HCT116 (cell line): ENCODE measurements at regions not wholly inside any gene's neighbourhood (a gene's known extent, or its start where the extent isn't known, plus 50 kb on each side); places are given as distances from the start of the nearest gene placed in this dataset.

Experiments
- ATAC-seq: fragments of 200-7000 bp; cut with Tn5 transposase; 2 replicates; pipeline ENCODE4 v1.9.1; 2020; ENCODE audit warnings: mild to moderate bottlenecking, moderate library complexity
- BruUV-seq: library from RNA; stranded (reverse); fragments of 400-500 nt; replicated peaks from 2 replicates; lab custom pipeline; 2021; lab: Mats Ljungman, UMichigan
- CTCF ChIA-PET: fragments of 300-600 bp; sonication (Branson Sonifier 250); formaldehyde crosslinking; loops from one replicate; lab custom pipeline; 2021; ENCODE audit warnings: antibody characterized with exemption; lab: Charles Lee
- POLR2A ChIA-PET: fragments of 300-600, 350-600 bp; sonication (Branson Sonifier 250); formaldehyde crosslinking; loops from one replicate; lab custom pipeline; 2021; ENCODE audit warnings: antibody characterized with exemption; lab: Charles Lee
- RAD21 ChIA-PET, 2 experiments: fragments of 300-600 bp; sonication (Branson Sonifier 250); formaldehyde crosslinking; loops; one replicate each; lab custom pipeline; 2023; ENCODE audit warnings: low total read pairs in 2 of 2; ENCODE audit not compliant: uncharacterized antibody in 2 of 2, unreplicated experiment in 2 of 2, low non-redundant PET in 1 of 2; lab: Charles Lee
- DNase-seq: peaks from one replicate; pipeline ENCODE4 v3.0.0-alpha.2; 2010; ENCODE audit warnings: low read depth, low spot score
- H2AFZ ChIP-seq: fragments of 200-600 bp; shearing (Covaris generic), sonication (generic); 2 replicates; pipeline ENCODE4 v1.6.1; 2017; ENCODE audit warnings: low read depth, mixed run types, mixed read lengths, antibody characterized with exemption, low read length; ENCODE audit not compliant: poor library complexity, severe bottlenecking
- H3K27ac ChIP-seq: 2 replicates; pipeline ENCODE4 v1.5.1; 2012; ENCODE audit warnings: low read depth, low read length
- H3K27me3 ChIP-seq: fragments of 200-600 bp; sonication (generic); 2 replicates; pipeline ENCODE4 v1.6.1; 2016; ENCODE audit warnings: mixed run types, low read length, mixed read lengths; ENCODE audit not compliant: insufficient read depth
- H3K36me3 ChIP-seq, 2 experiments: fragments of 200-500 bp in 1 of 2; fragments of 200-600 bp in 1 of 2; sonication (Bioruptor generic) in 1 of 2; sonication (generic) in 1 of 2; 2 replicates each; pipeline versions ENCODE4 v1.5.1 to v1.6.1; 2014 to 2016; ENCODE audit warnings: low read length in 2 of 2, inconsistent platforms in 1 of 2, mixed read lengths in 1 of 2, mixed run types in 1 of 2; ENCODE audit not compliant: insufficient read depth in 2 of 2, control insufficient read depth in 1 of 2
- H3K4me1 ChIP-seq, 2 experiments: fragments of 200-600 bp in 1 of 2; sonication (generic) in 1 of 2; 2 replicates each; pipeline versions ENCODE4 v1.5.1 to v1.6.1; 2012 to 2017; ENCODE audit warnings: low read length in 2 of 2, inconsistent platforms in 1 of 2, mild to moderate bottlenecking in 1 of 2, mixed read lengths in 1 of 2, mixed run types in 1 of 2, moderate library complexity in 1 of 2; ENCODE audit not compliant: insufficient read depth in 2 of 2, control insufficient read depth in 1 of 2
- H3K4me2 ChIP-seq: fragments of 200-600 bp; sonication (generic); 2 replicates; pipeline ENCODE4 v1.6.1; 2017; ENCODE audit warnings: mixed run types, low read length, mixed read lengths
- H3K4me3 ChIP-seq, 2 experiments: fragments of 200-600 bp in 1 of 2; sonication (generic) in 1 of 2; replicated peaks in 1 of 2; 2 replicates each; pipeline ENCODE4 v1.5.1; 2011 to 2016; ENCODE audit warnings: low read length in 2 of 2, control low read depth in 1 of 2, low read depth in 1 of 2, mild to moderate bottlenecking in 1 of 2, mixed read lengths in 1 of 2, mixed run types in 1 of 2
- H3K79me2 ChIP-seq: fragments of 200-600 bp; sonication (generic); 2 replicates; pipeline ENCODE4 v1.6.1; 2017; ENCODE audit warnings: mild to moderate bottlenecking, mixed run types, low read length, moderate library complexity, mixed read lengths; ENCODE audit not compliant: insufficient read depth
- H3K9ac ChIP-seq: fragments of 200-600 bp; sonication (generic); 2 replicates; pipeline ENCODE4 v1.6.1; 2016; ENCODE audit warnings: low read length, mixed read lengths
- H3K9me2 ChIP-seq: fragments of 200-600 bp; sonication (generic), shearing (Covaris generic); 2 replicates; pipeline ENCODE4 v1.6.1; 2017; ENCODE audit warnings: mixed run types, mild to moderate bottlenecking, moderate library complexity; ENCODE audit not compliant: insufficient read depth
- H3K9me3 ChIP-seq, 2 experiments: fragments of 200-500 bp in 1 of 2; fragments of 200-600 bp in 1 of 2; sonication (Bioruptor generic) in 1 of 2; sonication (generic) in 1 of 2; 2 replicates each; pipeline ENCODE4 v1.6.1; 2014 to 2017; ENCODE audit warnings: low read length in 2 of 2, mixed read lengths in 2 of 2, inconsistent platforms in 1 of 2, low read depth in 1 of 2, mild to moderate bottlenecking in 1 of 2, mixed run types in 1 of 2, moderate library complexity in 1 of 2; ENCODE audit not compliant: control insufficient read depth in 1 of 2, insufficient read depth in 1 of 2
- H4K20me1 ChIP-seq: fragments of 200-600 bp; sonication (generic), shearing (Covaris generic); 2 replicates; pipeline ENCODE4 v1.6.1; 2017; ENCODE audit warnings: mixed run types, mild to moderate bottlenecking, moderate library complexity; ENCODE audit not compliant: insufficient read depth
- CBX3 ChIP-seq: IDR thresholded peaks from 2 replicates; pipeline ENCODE4 v1.6.1; 2012; ENCODE audit warnings: low read depth
- CEBPB ChIP-seq: IDR thresholded peaks from 2 replicates; pipeline ENCODE4 v1.6.1; 2012; ENCODE audit warnings: low read depth
- CTCF ChIP-seq, 3 experiments: fragments of 200-600 bp in 1 of 3; sonication (generic) in 1 of 3; IDR thresholded peaks in 2 of 3; conservative IDR thresholded peaks in 1 of 3; 2 replicates each; pipeline ENCODE4 v1.5.1; 2012 to 2017; ENCODE audit warnings: low read depth in 2 of 3, low read length in 2 of 3, antibody characterized with exemption in 1 of 3, borderline replicate concordance in 1 of 3, control low read depth in 1 of 3, mild to moderate bottlenecking in 1 of 3, mixed read lengths in 1 of 3, mixed run types in 1 of 3, moderate library complexity in 1 of 3; ENCODE audit not compliant: insufficient read depth in 1 of 3
- ELF1 ChIP-seq: IDR thresholded peaks from 2 replicates; pipeline ENCODE4 v1.6.1; 2012; ENCODE audit warnings: low read depth, borderline replicate concordance
- EZH2 ChIP-seq: fragments of 200-600 bp; sonication (generic); IDR thresholded peaks from 2 replicates; pipeline ENCODE4 v1.6.1; 2017; ENCODE audit warnings: antibody characterized with exemption, mixed run types
- EZH2phosphoT487 ChIP-seq: fragments of 200-600 bp; IDR thresholded peaks from 2 replicates; pipeline ENCODE4 v1.6.1; 2018; ENCODE audit warnings: antibody characterized with exemption, borderline replicate concordance
- FOSL1 ChIP-seq: IDR thresholded peaks from 2 replicates; pipeline ENCODE4 v1.6.1; 2012; ENCODE audit warnings: low read depth
- JUND ChIP-seq: IDR thresholded peaks from 2 replicates; pipeline ENCODE4 v1.6.1; 2012
- POLR2AphosphoS5 ChIP-seq: IDR thresholded peaks from 2 replicates; pipeline ENCODE4 v1.6.1; 2011; ENCODE audit warnings: mild to moderate bottlenecking, low read depth, low read length, moderate library complexity
- SIN3A ChIP-seq: IDR thresholded peaks from 2 replicates; pipeline ENCODE4 v1.6.1; 2012; ENCODE audit warnings: low read depth
- SP1 ChIP-seq: IDR thresholded peaks from 2 replicates; pipeline ENCODE4 v1.6.1; 2012; ENCODE audit warnings: low read depth
- SRF ChIP-seq: IDR thresholded peaks from 2 replicates; pipeline ENCODE4 v1.6.1; 2012; ENCODE audit warnings: low read depth
- TCF7L2 ChIP-seq: IDR thresholded peaks from 2 replicates; pipeline ENCODE4 v1.7.0; 2011; ENCODE audit warnings: borderline replicate concordance, inconsistent platforms; ENCODE audit not compliant: insufficient read depth, insufficient read length; ENCODE audit errors: extremely low read depth
- ZBTB33 ChIP-seq: IDR thresholded peaks from 2 replicates; pipeline ENCODE4 v1.6.1; 2011; ENCODE audit warnings: mild to moderate bottlenecking, low read length, moderate library complexity; ENCODE audit not compliant: insufficient replicate concordance; ENCODE audit errors: extremely low read depth
- ZFX ChIP-seq: fragments of 450-650 bp; IDR thresholded peaks from 2 replicates; pipeline ENCODE4 v1.6.1; 2017
- intact Hi-C: fragments of 100-400 bp; cut with micrococcal nuclease; formaldehyde crosslinking; loops from 2 replicates; pipeline ENCODE4 v1.10.0; 2022

- 0 out of 2 replicates have a peak, but pooled peaks cover 2% of the 10 kb centered on the region for H3K9me2 ChIP-seq
- no peaks in the 10 kb centered on the region for H3K27me3 ChIP-seq
- DNase-seq: no peak
- H3K4me1 ChIP-seq: no peaks in the 10 kb centered on the region
- ChIA-PET CTCF (no interaction called here), POLR2A (no interaction called here), RAD21 (no interaction called here)
- no peaks in the 10 kb centered on the region for H4K20me1 ChIP-seq
- intact Hi-C loops: no loop called here
- no peak overlapping the region for H3K4me2 ChIP-seq
- no peak overlapping the region for H3K27ac ChIP-seq
- no peak for TF ChIP-seq SRF
- TF ChIP-seq EZH2: no peak
- TF ChIP-seq CTCF (IDR thresholded peaks at IDR 0.05 in 2 of 3, conservative IDR thresholded peaks at IDR 0.05 in 1 of 3; ENCODE audit: borderline replicate concordance in 1 of 3, insufficient read depth in 1 of 3, low read depth in 2 of 3, low read length in 2 of 3): no peak
- no peak for TF ChIP-seq ZFX
- TF ChIP-seq EZH2phosphoT487: no peak
- TF ChIP-seq TCF7L2: no peak
- TF ChIP-seq CEBPB: no peak
- TF ChIP-seq ZBTB33: no peak
- TF ChIP-seq JUND: no peak
- no peak for TF ChIP-seq FOSL1
- TF ChIP-seq ELF1: no peak
- TF ChIP-seq POLR2AphosphoS5: no peak
- no peak for TF ChIP-seq CBX3
- no peak for TF ChIP-seq SIN3A
- TF ChIP-seq SP1: no peak
- no TSS peak for BruUV-seq
- ATAC-seq: no peak
- H3K9me3 ChIP-seq: no peaks in the 10 kb centered on the region
- no peaks in the 10 kb centered on the region for H3K36me3 ChIP-seq
- no peaks in the 10 kb centered on the region for H3K79me2 ChIP-seq
- no peak overlapping the region for H3K9ac ChIP-seq
- no peak overlapping the region for H2AFZ ChIP-seq
- no peak overlapping the region for H3K4me3 ChIP-seq
Measured at GRCh38 chr2:156812496-156812895, 376.3 kb downstream of the GPD2 start.
